GM21390 (cell line): ENCODE measurements at regions not wholly inside any gene's neighbourhood (a gene's known extent, or its start where the extent isn't known, plus 50 kb on each side); places are given as distances from the start of the nearest gene placed in this dataset.

ENCODE experiments used
- ATAC-seq: cut with Tn5 transposase; IDR thresholded peaks from one replicate; pipeline ENCODE4 v1.9.1; 2021; ENCODE audit not compliant: unreplicated experiment

GRCh38 chr3:117589454-117589853, 879.9 kb downstream of the TUSC7 start:
- no peak for ATAC-seq

DNA sequence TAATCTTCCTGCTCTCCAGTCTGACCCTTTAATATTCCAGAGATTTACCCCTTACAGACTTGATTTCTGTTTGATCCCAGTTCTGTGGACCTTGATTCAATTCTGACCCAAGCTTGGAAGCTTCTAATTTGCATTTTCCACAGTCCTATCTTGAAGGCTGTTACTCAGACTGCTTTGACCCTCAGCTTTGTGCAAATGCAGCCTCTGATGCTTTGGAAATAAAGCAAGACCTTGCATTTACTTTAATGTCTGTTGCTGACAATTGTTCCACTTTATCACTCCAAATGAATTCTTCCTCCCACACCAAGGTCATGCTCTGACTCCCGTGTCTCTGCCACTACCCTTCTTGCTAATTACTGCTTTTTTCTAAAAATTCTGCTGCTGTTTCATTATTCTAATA, 886.0 kb downstream of the TUSC7 start:
- no peak for ATAC-seq

DNA sequence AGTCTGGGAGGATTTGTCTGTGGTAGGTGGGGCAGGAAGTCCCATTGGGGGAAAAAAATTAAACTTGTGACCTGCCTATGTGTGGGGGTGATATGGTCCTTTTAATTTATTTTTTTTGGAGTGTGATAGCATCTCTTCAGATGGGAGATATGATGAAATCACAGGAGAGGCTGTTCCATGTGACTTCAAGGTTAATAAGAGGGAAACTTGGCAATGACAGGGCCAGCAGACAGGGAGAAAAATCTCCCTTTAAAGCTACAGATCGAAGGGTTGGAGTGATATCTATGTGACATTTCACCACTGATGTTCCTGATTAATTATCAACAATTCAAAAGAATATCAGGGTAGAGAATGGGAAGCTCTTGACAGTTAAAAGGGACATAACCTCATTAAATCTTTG, 886.9 kb downstream of the TUSC7 start:
- ATAC-seq: no peak

- no peak for ATAC-seq
These were observed 888.3 kb downstream of the TUSC7 start for GRCh38 chr3:117597865-117598264.

GRCh38 chr3:117600112-117600511, 890.5 kb downstream of the TUSC7 start:
- ATAC-seq: peak; percentile 63

DNA sequence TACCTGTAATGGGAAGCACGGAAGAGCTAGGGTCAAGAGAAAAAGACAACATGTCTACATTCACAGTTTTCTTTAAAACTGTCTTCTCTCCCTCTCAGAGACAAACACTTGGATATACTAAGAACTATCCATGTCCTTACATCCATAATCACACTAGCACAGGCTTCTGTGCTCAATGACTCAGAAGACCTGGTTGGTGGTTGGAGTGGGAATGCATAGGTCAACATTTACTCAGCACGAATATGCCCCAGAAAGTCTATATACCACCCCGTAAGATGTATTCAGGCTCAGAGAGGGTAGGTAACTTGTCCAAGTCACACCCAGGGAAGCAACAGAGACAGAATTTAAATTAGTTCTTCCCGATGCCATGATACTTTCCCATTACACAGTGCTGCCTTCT, 891.1 kb downstream of the TUSC7 start:
- no peak for ATAC-seq

DNA sequence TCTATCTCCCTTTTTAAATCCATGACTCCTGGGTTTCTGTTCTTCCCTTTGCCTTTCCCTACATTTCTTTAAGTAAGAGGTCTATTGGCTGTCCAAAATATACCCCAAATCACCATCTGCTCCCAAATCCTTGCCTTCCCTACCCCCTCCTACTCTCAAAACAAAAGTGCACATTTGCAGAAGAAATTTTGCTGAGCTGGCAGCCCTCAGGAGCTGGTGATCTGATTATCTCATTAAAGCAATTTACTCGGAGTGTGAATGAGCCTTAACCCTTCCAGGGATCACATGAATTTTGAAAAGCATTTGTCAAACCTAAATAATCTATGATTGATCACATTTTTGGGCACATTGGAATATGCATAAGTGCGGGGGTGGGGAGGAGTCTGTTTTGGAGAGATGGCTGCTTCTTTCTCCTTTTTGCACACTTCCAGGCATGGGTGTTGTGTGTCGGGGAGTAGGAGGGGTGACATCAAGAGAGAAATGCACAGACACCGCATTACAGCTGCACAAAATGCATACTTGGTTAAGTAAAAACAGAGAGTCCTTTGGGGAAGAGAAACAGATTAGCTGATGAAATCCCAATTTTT, 892.6 kb downstream of the TUSC7 start:
- no peak for ATAC-seq

- ATAC-seq: peak; percentile 66
These were observed 893.5 kb downstream of the TUSC7 start for GRCh38 chr3:117603097-117603496.

GRCh38 chr3:117606866-117607265, 897.3 kb downstream of the TUSC7 start:
- ATAC-seq: no peak

DNA sequence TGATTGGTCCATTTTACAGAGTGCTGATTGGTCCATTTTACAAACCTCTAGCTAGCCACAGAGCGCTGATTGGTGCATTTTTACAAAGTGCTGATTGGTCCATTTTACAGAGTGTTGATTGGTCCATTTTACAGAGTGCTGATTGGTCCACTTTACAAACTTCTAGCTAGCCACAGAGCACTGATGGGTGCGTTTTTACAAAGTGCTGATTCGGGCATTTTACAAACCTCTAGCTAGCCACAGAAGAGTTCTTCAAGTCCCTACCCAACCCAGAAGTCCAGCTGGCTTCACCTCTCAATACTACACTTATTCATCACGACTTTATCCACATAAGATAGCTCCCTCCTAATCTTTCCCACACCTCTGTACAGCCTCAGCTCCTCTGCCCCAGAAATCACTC, 899.8 kb downstream of the TUSC7 start:
- no peak for ATAC-seq

GRCh38 chr3:117610156-117610555, 900.6 kb downstream of the TUSC7 start:
- no peak for ATAC-seq

- no peak for ATAC-seq
These were observed 901.6 kb downstream of the TUSC7 start for GRCh38 chr3:117611211-117611610.

DNA sequence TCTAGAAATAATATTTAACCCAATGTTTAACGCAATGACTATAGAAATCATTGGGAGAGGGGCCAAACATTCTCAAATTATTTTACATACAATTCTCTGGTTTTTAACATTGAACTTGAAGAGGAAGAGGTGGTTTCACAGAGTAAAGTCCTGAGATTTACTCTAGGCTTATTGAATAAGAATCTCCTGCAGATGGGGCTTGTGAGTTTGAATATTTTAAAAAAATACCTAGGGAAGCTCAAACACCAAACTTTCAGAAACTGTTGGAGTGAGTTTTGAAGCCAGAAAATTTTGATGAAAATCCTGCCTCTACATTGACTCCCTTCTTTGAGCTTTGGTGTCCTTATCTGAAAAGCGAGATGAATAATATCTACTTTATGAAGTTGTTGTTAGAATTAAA, 906.6 kb downstream of the TUSC7 start:
- no peak for ATAC-seq

- no peak for ATAC-seq
These were observed 908.3 kb downstream of the TUSC7 start for GRCh38 chr3:117617906-117618305.

GRCh38 chr3:117618462-117618861, 908.9 kb downstream of the TUSC7 start:
- ATAC-seq: no peak

DNA sequence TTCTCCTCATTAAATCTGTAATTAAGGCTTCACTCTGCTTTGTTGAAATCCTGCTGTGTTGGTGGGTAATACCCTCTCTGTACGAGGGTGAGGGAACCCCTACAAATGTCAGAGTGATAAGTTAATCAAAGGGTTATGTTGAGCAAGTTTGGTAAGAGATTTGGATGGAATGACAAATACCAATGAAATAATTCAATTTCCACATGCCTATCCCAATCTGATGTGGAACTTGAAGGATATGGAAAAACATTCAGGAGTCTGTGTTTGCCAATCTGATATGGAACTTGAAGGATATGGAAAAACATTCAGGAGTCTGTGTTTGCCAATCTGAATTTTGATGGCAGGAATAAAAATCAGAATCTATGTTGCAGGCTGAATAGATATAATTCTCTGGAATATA, 910.2 kb downstream of the TUSC7 start:
- no peak for ATAC-seq

- ATAC-seq: no peak
These were observed 912.7 kb downstream of the TUSC7 start for GRCh38 chr3:117622171-117622841.

- no peak for ATAC-seq
These were observed 914.8 kb downstream of the TUSC7 start for GRCh38 chr3:117624424-117624823.

DNA sequence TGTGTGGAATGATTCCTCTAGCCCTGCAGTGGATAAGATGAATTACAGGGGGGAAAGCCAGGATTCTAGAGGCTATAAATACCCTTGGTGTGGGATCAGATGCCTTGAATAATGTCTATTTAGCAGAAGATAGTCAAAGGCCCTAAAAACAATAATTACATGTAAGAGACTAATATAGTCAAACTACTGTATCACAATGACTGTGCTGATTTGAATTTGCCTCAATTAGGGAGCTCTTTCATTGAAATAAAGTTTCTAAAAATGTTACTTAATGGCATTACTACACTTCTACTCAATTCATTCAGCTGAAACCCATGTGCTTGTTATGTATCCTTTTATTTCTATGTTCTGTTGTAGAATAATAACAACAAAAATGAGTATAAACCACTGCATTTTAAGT, 915.6 kb downstream of the TUSC7 start:
- no peak for ATAC-seq

DNA sequence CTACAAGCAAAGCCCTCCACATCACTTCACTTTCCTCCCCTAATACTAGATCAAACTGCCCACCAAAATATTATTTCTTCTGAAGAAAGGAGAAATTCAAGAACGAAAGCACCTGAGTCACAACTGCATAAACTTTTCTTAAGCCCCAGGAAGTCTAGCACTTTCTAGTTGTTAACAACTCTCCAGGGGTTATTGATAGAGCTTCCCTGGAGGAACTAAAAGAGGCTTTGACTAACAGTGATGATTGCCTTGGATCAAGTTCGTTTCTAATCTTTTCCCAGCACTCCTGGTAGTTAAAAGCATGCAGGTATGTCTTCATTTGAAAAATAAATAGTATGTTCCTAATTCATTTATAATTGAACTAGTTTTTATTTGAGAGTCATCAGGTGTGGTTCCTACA, 917.0 kb downstream of the TUSC7 start:
- ATAC-seq: no peak

- no peak for ATAC-seq
These were observed 919.3 kb downstream of the TUSC7 start for GRCh38 chr3:117628823-117629291.

GRCh38 chr3:117629505-117629904, 919.9 kb downstream of the TUSC7 start:
- no peak for ATAC-seq

DNA sequence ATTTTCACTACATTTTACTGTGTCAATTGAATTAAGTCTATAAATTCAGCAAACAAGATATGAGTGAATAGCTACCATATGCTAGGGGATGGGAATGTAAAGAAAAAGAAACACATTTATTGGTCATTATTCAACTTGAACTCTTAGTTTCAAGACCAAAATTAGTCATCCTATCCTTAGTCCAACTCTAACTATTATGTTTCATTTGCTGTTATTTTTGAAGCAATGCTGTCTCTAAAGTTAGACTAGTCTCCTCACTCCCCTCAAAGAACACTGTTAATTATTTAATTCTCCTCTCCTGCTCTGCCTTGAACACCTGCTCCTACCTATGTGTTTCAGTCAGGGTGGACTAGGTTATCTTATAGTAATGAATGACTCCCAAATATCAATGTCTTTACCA, 920.9 kb downstream of the TUSC7 start:
- ATAC-seq: peak; percentile 68
